Kidney glomerular epithelial cell (primary cell): ENCODE measurements at regions not wholly inside any gene's neighbourhood (a gene's known extent, or its start where the extent isn't known, plus 50 kb on each side); places are given as distances from the start of the nearest gene placed in this dataset.
"Not testable (repeated sequence)": the region's sequence is repeated elsewhere in the genome, so short reads cannot be mapped to it uniquely, and the experiment has no call there.

Experiments
- DNase-seq: peaks from one replicate; lab custom pipeline; 2025; lab: John Stamatoyannopoulos, UW

DNA sequence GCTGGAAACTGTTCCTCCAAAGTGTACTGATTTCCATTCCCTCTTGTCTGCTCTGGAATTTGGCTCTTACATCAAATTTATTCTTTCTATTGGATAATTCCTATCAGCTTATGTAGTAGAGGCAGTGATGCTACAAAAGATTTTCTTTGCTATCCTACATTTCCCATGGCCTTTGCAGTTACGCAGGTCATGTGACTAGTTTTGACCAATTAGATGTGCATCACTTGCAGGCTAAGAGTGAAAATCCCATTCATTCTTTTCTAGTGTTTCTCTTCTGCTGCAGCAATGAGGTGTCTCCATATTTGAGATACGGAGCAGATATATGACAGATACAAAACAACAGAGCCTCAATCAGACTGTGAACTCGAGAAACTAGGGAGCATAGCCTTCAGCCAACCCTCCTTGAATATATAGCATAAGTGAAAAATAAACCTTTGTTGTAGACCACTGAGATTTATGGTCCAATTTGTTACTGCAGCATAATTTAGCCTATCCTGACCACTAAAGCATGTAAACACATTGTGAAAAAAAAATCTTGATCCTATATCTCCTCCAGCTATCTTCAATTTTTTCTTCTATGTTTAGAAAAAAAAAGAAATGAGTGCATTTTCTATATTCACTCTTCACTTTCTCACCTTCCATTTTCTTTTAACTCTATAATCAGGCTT is 102.0 kb downstream of the HNMT start:
- no peak for DNase-seq

DNA sequence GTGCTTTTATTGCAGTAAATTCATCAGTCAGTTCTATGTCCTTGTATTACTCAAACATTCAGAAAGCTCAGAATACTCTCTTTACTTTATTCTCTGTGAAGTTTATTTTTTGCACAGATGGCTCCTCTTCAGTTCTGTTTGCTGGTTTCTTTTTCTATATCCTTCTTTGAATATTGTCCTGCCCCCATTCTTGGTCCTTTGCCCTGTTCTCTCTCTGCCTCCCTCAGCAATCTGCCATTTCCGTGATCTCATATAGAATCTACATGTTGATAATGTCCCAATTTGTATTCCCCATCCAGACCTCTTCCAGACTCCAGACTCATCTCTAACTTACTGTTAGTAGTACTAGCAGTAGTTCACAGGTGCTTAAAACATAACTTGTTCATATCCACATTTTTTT is 102.6 kb downstream of the HNMT start:
- no peak for DNase-seq

- not testable (repeated sequence) for DNase-seq
These were observed 104.4 kb downstream of the HNMT start for GRCh38 chr2:138068669-138069068.

GRCh38 chr2:138071042-138071719 is 106.9 kb downstream of the HNMT start:
- not testable (repeated sequence) for DNase-seq

DNA sequence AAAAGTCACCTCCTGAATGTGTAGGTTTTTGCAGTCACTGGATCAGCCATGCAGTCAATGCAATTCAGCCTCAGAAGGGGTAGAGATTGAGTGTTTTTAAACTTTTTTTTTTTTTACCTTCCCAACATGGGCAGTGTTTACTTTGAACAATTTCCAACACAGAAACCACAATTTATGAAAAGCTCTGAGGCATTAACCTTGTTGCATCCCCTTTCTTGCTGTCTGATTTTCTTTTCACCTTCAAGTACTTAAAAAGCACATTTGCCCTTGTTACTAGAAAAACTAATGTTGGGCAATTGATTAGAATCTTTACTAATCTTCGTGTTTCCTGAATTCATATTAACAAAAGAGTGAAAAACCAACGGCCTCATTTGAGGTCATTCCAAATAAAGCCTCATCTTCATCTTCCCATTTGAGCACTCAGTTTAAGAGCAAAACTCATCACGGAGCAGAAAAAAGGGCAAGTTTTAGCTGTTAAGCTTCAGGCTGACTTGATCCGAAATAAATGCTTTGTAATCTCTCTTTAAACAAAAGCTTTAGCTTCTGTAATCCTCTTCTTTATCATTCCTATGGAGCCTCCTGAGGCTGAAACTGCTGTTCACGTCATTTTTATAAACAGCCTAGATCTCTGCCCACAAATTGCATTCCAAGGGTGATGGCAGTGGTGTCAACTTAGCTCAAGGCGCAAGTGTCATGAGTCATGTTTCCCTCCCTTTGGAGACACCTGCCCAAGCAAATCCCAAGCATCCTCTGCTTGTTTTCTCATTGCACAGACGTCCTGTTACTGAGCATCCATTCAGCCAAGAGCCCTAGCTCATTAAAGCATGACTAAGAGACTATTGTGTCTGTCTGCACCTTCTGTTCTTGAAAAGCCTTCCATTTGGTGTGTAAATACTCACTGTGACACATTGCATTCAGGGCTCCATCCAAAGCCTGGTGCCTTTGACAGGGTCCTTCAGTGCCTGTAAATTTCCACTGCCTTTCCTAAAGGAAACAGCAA is 107.7 kb downstream of the HNMT start:
- peak; percentile 68 for DNase-seq

DNA sequence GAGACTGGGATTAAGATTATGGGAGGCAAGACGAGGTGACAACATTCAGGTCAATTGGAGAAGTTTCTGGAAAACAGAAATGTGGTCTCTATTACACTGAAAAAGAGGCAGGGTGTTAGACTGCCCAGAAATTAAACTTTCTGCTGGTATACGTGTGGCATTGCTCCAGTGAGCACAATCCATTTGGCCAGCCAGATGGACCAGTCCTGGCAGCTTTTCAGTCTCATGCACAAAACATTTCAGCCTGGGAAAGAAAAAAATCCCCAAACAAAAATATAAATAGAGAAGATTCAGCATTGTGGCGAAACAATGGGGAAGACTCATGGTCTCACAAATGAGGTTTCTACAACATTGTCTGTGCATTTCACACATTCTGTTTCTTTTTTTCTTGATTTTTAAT is 113.9 kb downstream of the HNMT start:
- DNase-seq: no peak

GRCh38 chr2:138079976-138080375 is 115.7 kb downstream of the HNMT start:
- no peak for DNase-seq

DNA sequence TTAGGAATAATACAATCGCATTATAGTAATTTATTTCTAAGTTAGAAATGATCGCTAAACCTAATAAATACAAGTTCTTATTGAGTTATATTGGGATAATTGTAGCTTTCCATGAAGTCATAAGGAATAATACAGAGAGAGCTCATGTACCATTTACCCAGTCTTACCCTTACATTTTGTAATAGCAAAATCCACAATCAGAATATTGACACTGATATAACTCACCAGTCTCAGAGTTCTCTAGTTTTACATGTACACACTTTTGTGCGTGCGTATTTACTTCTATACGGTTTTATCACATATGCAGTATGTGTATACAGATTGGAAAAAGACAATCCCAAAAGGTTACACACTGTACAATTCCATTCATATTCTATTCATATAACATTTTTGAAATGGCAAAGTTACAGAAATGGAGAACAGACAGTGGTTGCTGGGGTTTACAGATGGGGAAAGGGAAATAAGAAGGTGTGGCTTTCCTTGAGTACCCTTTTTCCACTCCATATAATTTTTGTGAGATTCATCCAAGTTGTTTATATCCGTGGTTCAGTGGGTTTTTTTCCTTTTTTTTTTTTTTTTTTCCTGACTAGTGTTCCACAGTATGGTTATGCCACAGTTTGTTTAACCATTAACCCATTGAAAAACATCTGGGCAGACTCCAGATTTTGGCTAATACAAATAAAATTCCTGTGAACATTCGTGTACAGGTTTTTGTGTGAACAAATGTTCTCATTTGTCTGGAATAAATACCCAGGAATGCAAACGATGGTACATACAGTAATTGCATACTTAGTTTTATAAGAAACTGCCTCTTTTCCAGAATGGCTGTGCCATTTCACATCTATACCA is 117.2 kb downstream of the HNMT start:
- DNase-seq: peak; percentile 73

- DNase-seq: peak; percentile 52
These were observed 119.9 kb downstream of the HNMT start for GRCh38 chr2:138084206-138084605.

GRCh38 chr2:138085441-138085840 is 121.2 kb downstream of the HNMT start:
- peak; percentile 49 for DNase-seq

DNA sequence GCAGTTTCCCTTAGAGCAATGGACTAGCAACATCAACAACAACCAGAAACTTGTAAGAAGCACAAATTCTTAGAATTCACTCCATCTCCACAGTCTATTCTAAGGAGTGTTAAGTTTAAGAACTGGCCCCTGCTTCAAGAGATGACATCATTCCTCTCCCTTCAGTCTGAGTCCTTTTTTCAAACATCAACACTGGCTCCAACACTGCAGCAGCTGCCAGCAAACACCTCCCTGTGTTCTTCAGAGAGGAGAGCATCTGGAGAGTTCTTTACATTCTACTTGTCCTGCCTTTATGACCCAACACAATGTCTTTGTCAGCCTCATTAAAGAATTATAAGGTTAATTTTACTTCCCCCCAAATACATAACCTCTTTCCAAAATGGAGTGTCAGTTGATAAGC is 122.3 kb downstream of the HNMT start:
- DNase-seq: peak; percentile 6

DNA sequence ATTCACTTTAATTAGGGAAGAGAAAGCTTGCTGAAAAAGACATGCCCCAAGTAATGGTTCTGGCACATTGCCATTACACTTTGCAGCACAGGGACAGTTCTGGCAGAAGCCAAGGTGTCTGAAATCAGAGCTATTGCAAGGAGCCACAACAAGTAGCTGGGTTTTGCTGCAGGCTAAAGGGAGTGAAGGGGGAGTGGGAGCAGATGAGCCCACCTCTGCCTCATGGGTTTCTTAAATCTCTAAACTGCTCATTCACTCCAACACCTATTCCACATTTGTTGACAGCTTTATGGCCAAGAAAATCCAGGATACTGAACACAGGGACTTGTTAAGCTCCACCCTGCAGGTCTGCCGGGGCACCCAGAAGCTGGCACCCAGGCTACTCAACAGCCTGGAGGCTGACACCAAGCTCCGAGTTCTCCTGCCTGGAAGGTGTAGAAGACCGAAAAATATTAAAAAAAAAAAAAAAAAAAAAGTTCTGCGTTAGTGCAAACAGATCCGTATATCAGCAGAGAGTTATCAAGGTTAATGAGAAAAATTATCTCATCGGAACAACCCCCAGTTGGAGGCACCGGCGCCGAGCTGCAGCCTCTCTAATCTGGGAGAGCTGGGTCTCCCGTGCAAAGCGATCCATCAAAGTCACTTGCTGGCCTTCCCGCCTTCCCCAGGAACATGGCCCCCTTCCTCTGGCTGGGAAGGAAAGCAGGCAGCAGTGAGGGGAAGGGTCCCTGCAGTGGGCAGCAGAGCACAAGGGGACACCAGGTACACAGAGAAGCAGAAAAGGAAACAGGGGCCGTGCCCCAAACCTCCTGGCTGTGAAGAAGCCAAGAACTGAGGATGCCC is 123.7 kb downstream of the HNMT start:
- no peak for DNase-seq

GRCh38 chr2:138090330-138090729 is 126.1 kb downstream of the HNMT start:
- DNase-seq: no peak

DNA sequence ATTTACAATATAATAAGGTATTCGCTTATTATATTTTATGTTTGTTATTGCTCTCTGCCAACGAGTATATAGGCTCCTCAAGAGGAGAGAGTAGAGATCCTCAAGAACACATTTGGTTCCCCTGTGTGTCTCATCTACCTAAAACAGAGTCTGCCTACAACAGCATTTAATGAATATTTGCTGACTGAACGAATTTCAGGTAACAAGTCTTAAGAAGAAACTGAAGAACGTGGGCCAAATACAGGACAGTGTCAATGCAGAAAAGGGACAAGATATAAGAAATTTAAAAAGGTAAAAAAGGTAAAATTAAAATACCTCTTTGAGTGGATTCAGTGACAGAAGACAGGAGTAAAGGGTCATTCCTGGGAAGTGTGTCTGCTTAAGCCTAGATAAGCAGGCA is 129.2 kb downstream of the HNMT start:
- DNase-seq: no peak

DNA sequence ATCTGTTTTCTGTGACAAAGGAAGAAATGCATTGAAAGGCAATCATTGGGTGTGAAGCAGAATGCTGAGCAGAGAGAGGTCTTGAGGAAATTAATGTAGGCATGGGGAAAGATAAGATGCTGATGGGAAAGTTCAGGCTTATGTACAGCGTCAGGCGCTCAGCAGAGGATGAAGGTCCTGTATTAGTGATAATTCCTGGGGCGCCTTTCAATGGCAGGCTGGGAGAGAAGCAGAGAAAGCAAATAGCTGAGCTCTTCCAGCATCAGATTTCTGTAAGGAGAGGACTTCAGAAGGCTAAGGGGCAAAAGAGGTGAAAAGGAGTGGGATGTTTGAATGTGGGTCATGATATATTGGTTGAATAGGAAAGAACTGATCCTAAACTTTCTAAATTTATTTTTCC is 129.8 kb downstream of the HNMT start:
- no peak for DNase-seq

- DNase-seq: no peak
These were observed 131.1 kb downstream of the HNMT start for GRCh38 chr2:138095336-138095735.

DNA sequence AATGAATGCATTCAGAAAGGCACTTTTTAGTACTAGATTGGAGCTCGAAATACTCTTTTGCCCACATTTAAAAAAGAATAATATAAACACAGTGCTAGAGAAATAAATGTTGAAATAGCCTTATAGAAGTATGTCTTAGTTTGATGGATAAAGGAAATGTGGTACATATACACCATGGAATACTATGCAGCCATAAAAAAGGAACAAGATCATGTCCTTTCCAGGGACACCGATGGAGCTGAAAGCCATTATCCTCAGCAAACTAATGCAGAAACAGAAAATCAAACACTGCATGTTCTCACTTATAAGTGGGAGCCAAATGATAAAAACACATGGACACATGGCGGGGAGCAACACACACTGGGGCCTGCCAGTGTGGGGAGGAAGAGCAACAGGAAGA is 135.0 kb downstream of the HNMT start:
- not testable (repeated sequence) for DNase-seq

DNA sequence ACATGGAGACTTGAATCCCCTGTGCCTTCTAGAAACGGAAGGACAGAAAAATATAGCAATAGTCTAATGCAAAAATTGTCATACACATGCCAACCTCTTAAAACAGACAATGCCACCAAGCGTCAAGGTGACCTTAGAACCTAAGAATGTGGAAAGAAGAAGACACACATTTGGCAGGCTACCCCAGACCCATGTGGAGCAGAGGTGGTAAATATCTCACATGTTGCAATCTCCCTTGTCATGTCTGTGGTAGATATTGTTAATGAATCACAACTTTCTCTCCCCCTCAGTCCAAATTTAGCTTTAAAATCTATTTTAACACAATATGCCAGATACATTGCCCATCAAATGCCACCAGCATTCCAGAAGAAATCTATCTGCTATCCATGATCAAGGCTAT is 137.4 kb downstream of the HNMT start:
- DNase-seq: no peak

- DNase-seq: no peak
These were observed 138.4 kb downstream of the HNMT start for GRCh38 chr2:138102664-138103063.

DNA sequence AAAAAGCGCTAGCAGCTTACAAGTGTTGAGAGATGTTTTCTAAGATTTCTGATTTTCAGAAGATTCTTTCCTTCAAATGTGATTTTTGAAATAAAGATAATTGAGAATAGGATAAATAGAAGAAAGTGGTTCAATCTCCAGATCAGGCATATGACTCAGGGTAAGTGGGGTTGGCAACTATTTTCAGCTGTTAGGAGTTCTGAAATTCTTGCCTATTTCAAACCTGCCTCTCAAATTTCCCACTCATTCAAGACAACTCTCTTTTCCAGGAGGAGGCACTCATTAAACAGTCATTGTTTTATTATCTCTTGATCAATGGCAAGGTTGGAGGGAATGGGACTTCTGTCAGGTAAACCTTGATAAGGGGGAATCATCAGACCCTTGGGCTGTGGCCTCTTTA is 138.9 kb downstream of the HNMT start:
- DNase-seq: no peak

DNA sequence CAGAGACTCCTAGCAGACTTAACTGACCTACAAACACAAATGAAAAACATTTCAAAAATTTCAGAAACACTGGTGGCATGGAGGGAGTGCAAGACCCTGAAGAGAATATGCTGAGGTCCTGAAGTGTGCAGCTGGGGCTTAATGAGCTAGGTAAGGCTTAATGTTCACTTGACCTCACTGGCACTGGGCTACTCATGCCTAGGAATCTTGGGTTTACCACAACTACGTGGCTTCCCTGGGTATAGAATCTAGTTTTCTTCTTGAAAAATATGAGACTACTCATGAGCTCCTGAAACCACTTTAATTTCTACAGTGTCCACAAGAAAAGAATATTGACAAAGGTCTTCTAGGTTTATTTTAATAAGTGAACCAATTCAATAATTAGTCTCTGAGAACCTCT is 139.8 kb downstream of the HNMT start:
- DNase-seq: no peak
